Medulla oblongata (tissue), 1 donor: ENCODE measurements at regions not wholly inside any gene's neighbourhood (a gene's known extent, or its start where the extent isn't known, plus 50 kb on each side); places are given as distances from the start of the nearest gene placed in this dataset.

Experiments
- DNase-seq: peaks from one replicate; pipeline ENCODE4 v3.0.0-alpha.2; 2015; ENCODE audit errors: extremely low spot score

GRCh38 chrX:17206584-17206983 is 168.4 kb upstream of the NHS start:
- no peak for DNase-seq

GRCh38 chrX:17214962-17215361 is 160.0 kb upstream of the NHS start:
- no peak for DNase-seq

GRCh38 chrX:17226736-17227135 is 148.3 kb upstream of the NHS start:
- no peak for DNase-seq

- DNase-seq = no peak
Measured at GRCh38 chrX:17237146-17237545, 137.9 kb upstream of the NHS start.

GRCh38 chrX:17242470-17242869 is 132.5 kb upstream of the NHS start:
- DNase-seq = peak; percentile 60

- no peak for DNase-seq
Measured at GRCh38 chrX:17247144-17247543, 127.9 kb upstream of the NHS start.

GRCh38 chrX:17262123-17262522 is 112.9 kb upstream of the NHS start:
- DNase-seq = no peak

- no peak for DNase-seq
Measured at GRCh38 chrX:17266136-17266535, 108.9 kb upstream of the NHS start.

- DNase-seq = no peak
Measured at GRCh38 chrX:17278961-17279360, 96.0 kb upstream of the NHS start.

- no peak for DNase-seq
Measured at GRCh38 chrX:17285983-17286382, 89.0 kb upstream of the NHS start.

- no peak for DNase-seq
Measured at GRCh38 chrX:17291171-17291900, 83.7 kb upstream of the NHS start.

GRCh38 chrX:17292111-17292527 is 82.9 kb upstream of the NHS start:
- no peak for DNase-seq

GRCh38 chrX:17294561-17294960 is 80.4 kb upstream of the NHS start:
- DNase-seq = no peak

GRCh38 chrX:17295791-17296190 is 79.2 kb upstream of the NHS start:
- DNase-seq = no peak

GRCh38 chrX:17298564-17298963 is 76.4 kb upstream of the NHS start:
- DNase-seq = no peak

GRCh38 chrX:17299206-17299605 is 75.8 kb upstream of the NHS start:
- DNase-seq = no peak

GRCh38 chrX:17323397-17323796 is 51.6 kb upstream of the NHS start:
- no peak for DNase-seq
